Caki2 (cell line): ENCODE measurements at regions not wholly inside any gene's neighbourhood (a gene's known extent, or its start where the extent isn't known, plus 50 kb on each side); places are given as distances from the start of the nearest gene placed in this dataset.

Source experiments
- DNase-seq: peaks from one replicate; pipeline ENCODE4 v3.0.0-alpha.2; 2015; ENCODE audit warnings: low read depth
- in situ Hi-C: cut with HindIII; loops from 2 replicates; pipeline ENCODE4 v1.10.0; 2016; ENCODE audit warnings: low sequenced_read_pairs, low pct_unique_long_range_greater_than_20kb, mixed read lengths

DNA sequence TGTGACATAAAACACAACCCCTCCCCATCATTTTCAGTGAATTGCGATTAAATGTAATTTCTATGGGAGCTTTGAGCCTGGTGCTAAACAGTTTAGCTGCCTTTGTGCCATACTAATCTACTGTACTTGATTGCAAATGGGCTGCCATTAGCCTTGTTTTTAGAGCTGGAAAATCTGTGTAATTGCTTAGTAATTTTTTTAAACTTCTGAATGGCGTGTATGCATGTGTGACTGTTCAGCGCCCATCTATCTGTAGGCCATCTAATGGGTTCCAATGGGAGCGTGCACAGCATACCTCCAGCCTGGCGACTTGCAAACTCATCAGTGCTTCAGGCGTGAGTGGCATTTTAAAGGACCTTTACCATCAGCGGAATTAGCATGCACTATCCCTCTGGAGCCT lies 142.7 kb upstream of the KIRREL3 start:
- in situ Hi-C loops: no loop called here
- no peak for DNase-seq

DNA sequence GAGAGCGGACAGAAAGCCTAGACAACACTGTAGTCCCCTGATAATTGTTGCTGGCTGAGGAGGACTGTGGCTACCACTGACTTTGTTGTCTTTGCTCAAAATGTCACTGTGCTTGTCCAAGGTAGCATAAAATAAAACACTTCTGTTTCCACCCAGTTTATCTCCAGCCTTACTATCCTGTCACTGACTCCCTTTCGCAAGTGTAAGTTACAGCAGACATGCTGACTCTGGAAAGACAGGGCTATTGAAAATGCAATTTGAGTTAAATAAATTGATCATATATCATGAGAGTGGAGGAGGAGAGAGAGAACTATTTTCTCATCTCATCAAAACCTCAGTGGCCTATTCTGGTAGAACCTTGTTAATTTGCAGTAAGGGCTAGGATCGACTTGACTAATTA lies 138.0 kb upstream of the KIRREL3 start:
- no peak for DNase-seq
- in situ Hi-C loops: no loop called here

GRCh38 chr11:127137771-127138280 lies 137.3 kb upstream of the KIRREL3 start:
- no peak for DNase-seq
- in situ Hi-C loops: no loop called here

- no peak for DNase-seq
- in situ Hi-C loops: no loop called here
Measured at GRCh38 chr11:127136438-127136837, 135.9 kb upstream of the KIRREL3 start.

- DNase-seq: no peak
- in situ Hi-C loops: no loop called here
Measured at GRCh38 chr11:127135256-127135655, 134.7 kb upstream of the KIRREL3 start.

GRCh38 chr11:127133061-127133460 lies 132.5 kb upstream of the KIRREL3 start:
- DNase-seq: no peak
- in situ Hi-C loops: no loop called here

GRCh38 chr11:127130321-127130720 lies 129.8 kb upstream of the KIRREL3 start:
- DNase-seq: no peak
- in situ Hi-C loops: no loop called here

DNA sequence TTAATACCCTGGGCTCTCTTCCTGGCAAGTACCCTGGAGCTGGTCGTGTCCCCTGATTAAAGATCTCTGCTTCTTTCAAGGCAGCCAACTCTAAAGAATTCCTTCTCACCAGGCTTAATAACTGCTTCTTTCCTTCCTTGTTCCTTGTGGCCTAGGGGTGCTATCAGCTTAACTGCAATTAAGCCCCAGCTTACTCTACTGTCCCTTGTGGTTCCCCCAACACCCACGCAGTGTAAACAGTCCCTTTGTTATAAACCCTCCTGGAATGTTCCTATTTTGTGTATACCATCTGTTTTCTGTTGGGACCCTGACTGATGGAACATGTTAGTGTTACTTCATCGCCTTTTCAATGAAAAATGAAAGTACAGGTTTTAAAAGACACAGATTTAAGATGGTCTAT lies 126.4 kb upstream of the KIRREL3 start:
- DNase-seq: no peak
- in situ Hi-C loops: no loop called here

DNA sequence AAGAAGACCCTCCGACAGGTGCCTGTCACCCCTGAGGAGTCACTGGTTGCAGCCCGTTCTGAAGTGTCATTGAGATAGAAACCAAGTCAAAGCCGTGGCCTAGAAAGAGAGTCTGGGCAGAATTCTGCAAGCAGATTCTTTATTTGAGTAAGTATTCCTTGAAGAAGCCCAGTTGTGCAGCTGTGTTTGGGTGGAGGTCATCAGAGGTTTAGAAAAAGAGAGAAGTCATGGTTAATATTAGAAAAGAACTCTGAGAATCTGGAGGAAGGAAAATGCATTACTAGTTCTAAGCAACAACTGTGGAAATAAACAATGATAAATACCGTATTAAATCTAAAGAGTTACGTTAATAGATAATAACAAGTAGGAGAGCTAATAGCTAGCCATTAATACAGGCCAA lies 118.8 kb upstream of the KIRREL3 start:
- DNase-seq: no peak
- in situ Hi-C loops: no loop called here

GRCh38 chr11:127118811-127119210 lies 118.2 kb upstream of the KIRREL3 start:
- in situ Hi-C loops: no loop called here
- DNase-seq: no peak

GRCh38 chr11:127117231-127117739 lies 116.7 kb upstream of the KIRREL3 start:
- in situ Hi-C loops: no loop called here
- no peak for DNase-seq

DNA sequence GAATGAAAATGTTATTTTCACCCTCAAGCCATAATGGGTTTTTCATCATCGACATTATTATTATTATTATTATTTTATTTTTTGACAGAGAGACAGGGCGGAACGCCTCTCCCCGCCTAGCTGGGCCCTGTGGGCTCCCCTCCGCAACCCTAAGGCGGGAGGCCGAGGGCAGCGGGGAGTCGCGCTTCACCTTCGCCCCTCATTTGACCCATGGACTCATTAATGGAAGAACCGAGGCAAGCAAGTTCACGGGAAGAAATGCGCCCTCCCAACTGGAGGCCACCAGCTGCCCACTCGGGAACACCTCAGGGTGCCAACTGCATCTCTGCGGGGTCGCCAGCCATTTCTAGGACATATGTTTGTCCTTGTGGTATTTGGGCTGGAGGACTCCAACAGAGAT lies 115.3 kb upstream of the KIRREL3 start:
- DNase-seq: no peak
- in situ Hi-C loops: no loop called here

DNA sequence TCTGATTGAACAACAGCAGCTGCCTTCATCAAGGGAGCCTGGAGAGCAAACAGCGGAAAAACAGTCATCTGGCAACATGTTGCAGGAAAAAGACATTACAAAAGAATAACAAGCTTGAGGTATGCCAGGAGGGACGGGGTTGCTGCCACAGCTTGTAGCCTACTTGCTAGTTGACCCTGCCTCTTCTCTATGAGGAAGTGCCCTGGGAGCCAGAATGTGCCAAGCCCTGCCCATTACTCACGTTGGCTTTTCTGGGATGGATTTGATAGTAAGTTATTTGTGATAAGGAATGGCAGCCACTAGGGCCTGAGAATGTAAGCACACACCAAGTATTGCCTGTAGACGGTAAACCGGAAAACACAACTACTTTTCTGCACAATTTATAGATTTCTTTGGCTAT lies 113.5 kb upstream of the KIRREL3 start:
- in situ Hi-C loops: no loop called here
- no peak for DNase-seq

GRCh38 chr11:127110542-127110941 lies 110.0 kb upstream of the KIRREL3 start:
- in situ Hi-C loops: no loop called here
- DNase-seq: no peak

- DNase-seq: no peak
- in situ Hi-C loops: no loop called here
Measured at GRCh38 chr11:127109796-127110480, 109.4 kb upstream of the KIRREL3 start.

DNA sequence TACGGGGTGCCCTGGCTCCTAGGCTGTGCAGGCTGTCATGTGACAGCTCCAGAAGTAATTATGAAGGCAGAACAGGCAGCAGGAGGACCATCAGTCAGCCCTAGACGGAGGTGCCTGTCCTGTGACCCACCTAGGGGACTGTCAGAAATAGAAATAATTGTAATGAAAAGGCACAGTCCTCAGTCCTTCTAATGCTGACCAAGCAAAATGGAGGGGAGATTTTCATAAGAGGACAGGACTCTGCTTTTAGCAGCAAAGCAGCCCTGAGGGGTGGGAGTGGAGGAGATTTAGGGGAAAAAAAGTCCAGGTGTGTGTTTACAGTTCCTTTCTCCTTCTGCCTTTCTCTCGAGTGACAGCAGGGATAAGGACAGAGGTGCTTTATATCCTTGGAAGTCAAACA lies 108.3 kb upstream of the KIRREL3 start:
- DNase-seq: no peak
- in situ Hi-C loops: no loop called here

DNA sequence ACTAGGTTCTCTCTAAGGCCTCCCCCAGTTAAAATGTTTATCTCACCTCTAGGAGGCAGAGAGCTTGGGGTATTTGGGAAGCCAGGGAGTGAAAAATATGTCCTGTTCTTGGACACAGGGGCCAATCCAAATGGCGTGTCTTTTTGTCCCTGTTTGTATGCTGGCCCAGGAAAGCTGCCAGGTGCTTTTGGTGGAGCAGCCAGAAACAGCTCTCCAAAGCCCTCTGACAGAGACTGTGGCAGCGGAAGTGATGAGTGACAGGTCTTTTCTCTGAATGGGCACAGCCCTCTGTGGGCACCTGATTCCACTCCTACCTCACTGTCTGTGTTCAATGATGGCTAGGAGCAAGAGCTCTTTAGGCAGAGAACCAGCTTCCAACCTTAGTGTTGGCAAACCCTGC lies 106.4 kb upstream of the KIRREL3 start:
- DNase-seq: no peak
- in situ Hi-C loops: no loop called here

- in situ Hi-C loops: no loop called here
- no peak for DNase-seq
Measured at GRCh38 chr11:127105593-127106541, 105.3 kb upstream of the KIRREL3 start.
